Central memory CD8-positive, alpha-beta T cell (primary cell): ENCODE measurements at regions not wholly inside any gene's neighbourhood (a gene's known extent, or its start where the extent isn't known, plus 50 kb on each side); places are given as distances from the start of the nearest gene placed in this dataset.

ENCODE experiments used
- ATAC-seq: fragments of 150-1000 bp; cut with Tn5 transposase; replicated peaks from 2 replicates; pipeline ENCODE4 v1.10.0; 2022; ENCODE audit warnings: mild to moderate bottlenecking, moderate FRiP score, moderate number of reproducible peaks; ENCODE audit not compliant: poor library complexity, severe bottlenecking; ENCODE audit errors: extremely low read depth
- DNase-seq, 2 donors: peaks; one replicate each; pipeline ENCODE4 v3.0.0; 2021; ENCODE audit warnings: low spot score in 2 of 2
- H3K27ac Mint-ChIP-seq: one replicate; pipeline ENCODE4 v1.8.0; 2022; ENCODE audit warnings: low read depth, mild to moderate bottlenecking, moderate library complexity, mixed read lengths
- H3K27me3 Mint-ChIP-seq: one replicate; pipeline ENCODE4 v1.8.0; 2022; ENCODE audit warnings: mixed read lengths
- H3K36me3 Mint-ChIP-seq: one replicate; pipeline ENCODE4 v1.8.0; 2022; ENCODE audit warnings: mild to moderate bottlenecking, moderate library complexity, mixed read lengths; ENCODE audit not compliant: insufficient read depth
- H3K4me1 Mint-ChIP-seq: one replicate; pipeline ENCODE4 v1.8.0; 2022; ENCODE audit warnings: mixed read lengths
- H3K4me3 Mint-ChIP-seq: one replicate; pipeline ENCODE4 v1.8.0; 2022; ENCODE audit warnings: mild to moderate bottlenecking, moderate library complexity, mixed read lengths
- H3K9me3 Mint-ChIP-seq: one replicate; pipeline ENCODE4 v1.8.0; 2022; ENCODE audit warnings: mixed read lengths

GRCh38 chr2:238634701-238635357 is 208.1 kb downstream of the ASB1 start:
- H3K27ac Mint-ChIP-seq: no peak overlapping the region
- H3K9me3 Mint-ChIP-seq: no peaks in the 10 kb centered on the region
- no peak for ATAC-seq
- H3K36me3 Mint-ChIP-seq: no peaks in the 10 kb centered on the region
- no peak for DNase-seq
- H3K27me3 Mint-ChIP-seq: peaks cover 64% of the 10 kb centered on the region
- no peaks in the 10 kb centered on the region for H3K4me1 Mint-ChIP-seq
- no peak overlapping the region for H3K4me3 Mint-ChIP-seq

GRCh38 chr2:238635647-238636051 is 208.9 kb downstream of the ASB1 start:
- Mint-ChIP-seq H3K9me3 (no peaks in the 10 kb centered on the region), H3K4me3 (no peak overlapping the region), H3K4me1 (no peaks in the 10 kb centered on the region), H3K27ac (no peak overlapping the region), H3K36me3 (no peaks in the 10 kb centered on the region), H3K27me3 (peaks cover 72% of the 10 kb centered on the region)
- DNase-seq: no peak
- ATAC-seq: no peak

- Mint-ChIP-seq H3K27me3 (peaks cover 78% of the 10 kb centered on the region), H3K9me3 (no peaks in the 10 kb centered on the region), H3K4me3 (no peak overlapping the region), H3K27ac (no peak overlapping the region), H3K36me3 (no peaks in the 10 kb centered on the region), H3K4me1 (no peaks in the 10 kb centered on the region)
- no peak for ATAC-seq
- DNase-seq: no peak
Observed at GRCh38 chr2:238636269-238637073, 209.7 kb downstream of the ASB1 start.

GRCh38 chr2:238638100-238638981 is 209.5 kb upstream of the TWIST2 start:
- peaks cover 65% of the 10 kb centered on the region for H3K27me3 Mint-ChIP-seq
- H3K9me3 Mint-ChIP-seq: no peaks in the 10 kb centered on the region
- H3K27ac Mint-ChIP-seq: no peak overlapping the region
- DNase-seq: no peak
- no peak for ATAC-seq
- no peaks in the 10 kb centered on the region for H3K4me1 Mint-ChIP-seq
- H3K4me3 Mint-ChIP-seq: no peak overlapping the region
- no peaks in the 10 kb centered on the region for H3K36me3 Mint-ChIP-seq

- no peaks in the 10 kb centered on the region for H3K36me3 Mint-ChIP-seq
- H3K9me3 Mint-ChIP-seq: no peaks in the 10 kb centered on the region
- H3K27me3 Mint-ChIP-seq: peaks cover 63% of the 10 kb centered on the region
- no peaks in the 10 kb centered on the region for H3K4me1 Mint-ChIP-seq
- H3K27ac Mint-ChIP-seq: no peak overlapping the region
- DNase-seq (no peak), ATAC-seq (no peak)
- no peak overlapping the region for H3K4me3 Mint-ChIP-seq
Observed at GRCh38 chr2:238638982-238639628, 208.8 kb upstream of the TWIST2 start.

GRCh38 chr2:238640486-238640885 is 207.4 kb upstream of the TWIST2 start:
- DNase-seq: no peak
- Mint-ChIP-seq H3K9me3 (no peaks in the 10 kb centered on the region), H3K4me3 (no peak overlapping the region), H3K4me1 (no peaks in the 10 kb centered on the region), H3K27me3 (peaks cover 49% of the 10 kb centered on the region), H3K36me3 (no peaks in the 10 kb centered on the region), H3K27ac (no peak overlapping the region)
- ATAC-seq: no peak

GRCh38 chr2:238642973-238643372 is 204.9 kb upstream of the TWIST2 start:
- no peak for DNase-seq
- Mint-ChIP-seq H3K36me3 (no peaks in the 10 kb centered on the region), H3K27me3 (peaks cover 30% of the 10 kb centered on the region), H3K4me3 (no peak overlapping the region), H3K9me3 (no peaks in the 10 kb centered on the region), H3K27ac (no peak overlapping the region), H3K4me1 (no peaks in the 10 kb centered on the region)
- no peak for ATAC-seq

- Mint-ChIP-seq H3K4me1 (no peaks in the 10 kb centered on the region), H3K4me3 (no peak overlapping the region), H3K36me3 (no peaks in the 10 kb centered on the region), H3K27ac (no peak overlapping the region), H3K9me3 (no peaks in the 10 kb centered on the region), H3K27me3 (peaks cover 30% of the 10 kb centered on the region)
- no peak for ATAC-seq
- DNase-seq: no peak
Observed at GRCh38 chr2:238643400-238643907, 204.4 kb upstream of the TWIST2 start.

- H3K4me1 Mint-ChIP-seq: no peaks in the 10 kb centered on the region
- H3K27me3 Mint-ChIP-seq: peaks cover 24% of the 10 kb centered on the region
- H3K27ac Mint-ChIP-seq: no peak overlapping the region
- DNase-seq: no peak
- no peak for ATAC-seq
- no peak overlapping the region for H3K4me3 Mint-ChIP-seq
- H3K9me3 Mint-ChIP-seq: no peaks in the 10 kb centered on the region
- H3K36me3 Mint-ChIP-seq: no peaks in the 10 kb centered on the region
Observed at GRCh38 chr2:238644095-238645081, 203.5 kb upstream of the TWIST2 start.

- Mint-ChIP-seq H3K4me3 (no peak overlapping the region), H3K27me3 (peaks cover 24% of the 10 kb centered on the region), H3K36me3 (no peaks in the 10 kb centered on the region), H3K27ac (no peak overlapping the region), H3K4me1 (no peaks in the 10 kb centered on the region), H3K9me3 (no peaks in the 10 kb centered on the region)
- no peak for ATAC-seq
- no peak for DNase-seq
Observed at GRCh38 chr2:238645095-238645494, 202.8 kb upstream of the TWIST2 start.

- no peak for DNase-seq
- Mint-ChIP-seq H3K4me1 (no peaks in the 10 kb centered on the region), H3K9me3 (no peaks in the 10 kb centered on the region), H3K27ac (no peak overlapping the region), H3K36me3 (no peaks in the 10 kb centered on the region), H3K27me3 (peaks cover 24% of the 10 kb centered on the region), H3K4me3 (no peak overlapping the region)
- no peak for ATAC-seq
Observed at GRCh38 chr2:238645716-238646115, 202.2 kb upstream of the TWIST2 start.
